Activated CD4-positive, alpha-beta T cell treated with anti-CD3 and anti-CD28 coated beads, Interleukin-2, amount 50 U/mL, for 16 hours (primary cell): ENCODE measurements at regions not wholly inside any gene's neighbourhood (a gene's known extent, or its start where the extent isn't known, plus 50 kb on each side); places are given as distances from the start of the nearest gene placed in this dataset.
"Not testable (repeated sequence)": the region's sequence is repeated elsewhere in the genome, so short reads cannot be mapped to it uniquely, and the experiment has no call there.

ENCODE experiments used
- DNase-seq: peaks from one replicate; pipeline ENCODE4 v3.0.0-alpha.2; 2020

GRCh38 chr7:131627735-131628190 lies 71.3 kb upstream of the PODXL start:
- DNase-seq = no peak

- no peak for DNase-seq
Observed at GRCh38 chr7:131626643-131627042, 70.2 kb upstream of the PODXL start.

GRCh38 chr7:131625817-131626372 lies 69.5 kb upstream of the PODXL start:
- DNase-seq = no peak

- not testable (repeated sequence) for DNase-seq
Observed at GRCh38 chr7:131625345-131625744, 68.9 kb upstream of the PODXL start.

- DNase-seq = no peak
Observed at GRCh38 chr7:131624536-131624935, 68.1 kb upstream of the PODXL start.

GRCh38 chr7:131623154-131623553 lies 66.7 kb upstream of the PODXL start:
- no peak for DNase-seq

GRCh38 chr7:131621652-131622051 lies 65.2 kb upstream of the PODXL start:
- no peak for DNase-seq

- no peak for DNase-seq
Observed at GRCh38 chr7:131620673-131621609, 64.5 kb upstream of the PODXL start.

- no peak for DNase-seq
Observed at GRCh38 chr7:131619336-131620305, 63.2 kb upstream of the PODXL start.

- DNase-seq = no peak
Observed at GRCh38 chr7:131618391-131618790, 62.0 kb upstream of the PODXL start.

GRCh38 chr7:131616487-131617200 lies 60.2 kb upstream of the PODXL start:
- DNase-seq = no peak

GRCh38 chr7:131613909-131614308 lies 57.5 kb upstream of the PODXL start:
- DNase-seq = no peak

- no peak for DNase-seq
Observed at GRCh38 chr7:131610007-131610406, 53.6 kb upstream of the PODXL start.

GRCh38 chr7:131608116-131608500 lies 51.7 kb upstream of the PODXL start:
- DNase-seq = no peak

- DNase-seq = no peak
Observed at GRCh38 chr7:131607291-131608115, 51.1 kb upstream of the PODXL start.

- DNase-seq = peak; percentile 16
Observed at GRCh38 chr7:131606346-131607290, 50.2 kb upstream of the PODXL start.
